Neural cell (in vitro differentiated cells): ENCODE measurements at regions not wholly inside any gene's neighbourhood (a gene's known extent, or its start where the extent isn't known, plus 50 kb on each side); places are given as distances from the start of the nearest gene placed in this dataset.

Experiments used
- H2AFZ ChIP-seq: fragments of 200-600, 300-800 bp; sonication (generic), shearing (Covaris generic); 2 replicates; pipeline ENCODE4 v1.6.0; 2014; ENCODE audit warnings: low read depth, mild to moderate bottlenecking, antibody characterized with exemption, low read length, moderate library complexity
- H3F3A ChIP-seq: fragments of 200-600 bp; shearing (Covaris generic); 2 replicates; pipeline ENCODE4 v1.6.1; 2016; ENCODE audit warnings: mild to moderate bottlenecking, moderate library complexity, mixed read lengths, antibody characterized with exemption, low read length; ENCODE audit not compliant: insufficient read depth, poor library complexity, severe bottlenecking
- H3K27ac ChIP-seq: fragments of 200-600, 300-800 bp; sonication (generic), shearing (Covaris generic); 2 replicates; pipeline ENCODE4 v1.5.1; 2014; ENCODE audit warnings: mild to moderate bottlenecking, low read length, moderate library complexity
- H3K27me3 ChIP-seq: fragments of 300-800, 200-600 bp; sonication (generic), shearing (Covaris generic); 2 replicates; pipeline ENCODE4 v1.6.0; 2014; ENCODE audit warnings: mild to moderate bottlenecking, low read depth, low read length, moderate library complexity; ENCODE audit not compliant: insufficient read depth
- H3K36me3 ChIP-seq: fragments of 300-800, 200-600 bp; sonication (generic), shearing (Covaris generic); 2 replicates; pipeline ENCODE4 v1.5.1; 2014; ENCODE audit warnings: mild to moderate bottlenecking, antibody characterized with exemption, low read length, moderate library complexity; ENCODE audit not compliant: insufficient read depth
- H3K4me2 ChIP-seq: fragments of 300-800, 200-600 bp; sonication (generic), shearing (Covaris generic); 2 replicates; pipeline ENCODE4 v1.6.0; 2014; ENCODE audit warnings: mild to moderate bottlenecking, low read length
- H3K4me3 ChIP-seq: fragments of 300-800, 200-600 bp; sonication (generic), shearing (Covaris generic); 2 replicates; pipeline ENCODE4 v1.5.1; 2014; ENCODE audit warnings: mild to moderate bottlenecking, low read length, moderate library complexity
- H3K79me2 ChIP-seq: fragments of 200-600 bp; shearing (Covaris generic); replicated peaks from 2 replicates; pipeline ENCODE4 v1.6.0; 2014; ENCODE audit warnings: mild to moderate bottlenecking, low read length, moderate library complexity; ENCODE audit not compliant: insufficient read depth
- H3K9ac ChIP-seq: fragments of 300-800, 200-600 bp; sonication (generic), shearing (Covaris generic); 2 replicates; pipeline ENCODE4 v1.6.1; 2016; ENCODE audit warnings: mild to moderate bottlenecking, low read length, mixed read lengths
- H3K9me2 ChIP-seq: fragments of 200-600 bp; shearing (Covaris generic); 2 replicates; pipeline ENCODE4 v1.6.1; 2016; ENCODE audit warnings: mild to moderate bottlenecking, low read length, mixed read lengths; ENCODE audit not compliant: insufficient read depth
- H3K9me3 ChIP-seq: fragments of 200-600, 300-800 bp; sonication (generic), shearing (Covaris generic); 2 replicates; pipeline ENCODE4 v1.6.1; 2016; ENCODE audit warnings: mild to moderate bottlenecking, mixed run types, low read length, moderate library complexity, mixed read lengths
- H4K20me1 ChIP-seq: fragments of 200-600 bp; shearing (Covaris generic); 2 replicates; pipeline ENCODE4 v1.6.1; 2016; ENCODE audit warnings: mild to moderate bottlenecking, mixed run types; ENCODE audit not compliant: insufficient read depth
- EP300 ChIP-seq: fragments of 450-650 bp; conservative IDR thresholded peaks from 2 replicates; pipeline ENCODE4 v1.6.1; 2014; ENCODE audit warnings: antibody characterized with exemption, mild to moderate bottlenecking, moderate library complexity; ENCODE audit not compliant: poor library complexity, severe bottlenecking
- EZH2 ChIP-seq: fragments of 200-600, 300-800 bp; shearing (Covaris generic), sonication (generic); IDR thresholded peaks from 2 replicates; pipeline ENCODE4 v1.6.1; 2014; ENCODE audit warnings: antibody characterized with exemption, low read length, borderline replicate concordance, mild to moderate bottlenecking; ENCODE audit not compliant: insufficient read depth, poor library complexity, severe bottlenecking
- MXI1 ChIP-seq: fragments of 450-650 bp; conservative IDR thresholded peaks from 2 replicates; pipeline ENCODE4 v1.6.1; 2014; ENCODE audit warnings: antibody characterized with exemption, mild to moderate bottlenecking; ENCODE audit not compliant: poor library complexity, severe bottlenecking
- POLR2AphosphoS5 ChIP-seq: IDR thresholded peaks from 2 replicates; pipeline ENCODE4 v1.6.1; 2012
- RAD21 ChIP-seq: fragments of 450-650 bp; conservative IDR thresholded peaks from 2 replicates; pipeline ENCODE4 v1.6.1; 2014; ENCODE audit warnings: antibody characterized with exemption, mild to moderate bottlenecking, moderate library complexity
- REST ChIP-seq: IDR thresholded peaks from 2 replicates; pipeline ENCODE4 v1.6.1; 2012; ENCODE audit warnings: borderline replicate concordance
- SMC3 ChIP-seq: fragments of 450-650 bp; conservative IDR thresholded peaks from 2 replicates; pipeline ENCODE4 v1.6.1; 2014; ENCODE audit warnings: antibody characterized with exemption, mild to moderate bottlenecking, moderate library complexity; ENCODE audit not compliant: poor library complexity
- TAF1 ChIP-seq: IDR thresholded peaks from 2 replicates; pipeline ENCODE4 v1.6.1; 2012; ENCODE audit warnings: low read depth
- TF ChIP-seq, protein P1 (sequence below): fragments of 450-650 bp; IDR thresholded peaks from 2 replicates; pipeline ENCODE4 v1.5.1; 2014; ENCODE audit warnings: antibody characterized with exemption, mild to moderate bottlenecking, moderate library complexity; ENCODE audit not compliant: poor library complexity, severe bottlenecking

DNA sequence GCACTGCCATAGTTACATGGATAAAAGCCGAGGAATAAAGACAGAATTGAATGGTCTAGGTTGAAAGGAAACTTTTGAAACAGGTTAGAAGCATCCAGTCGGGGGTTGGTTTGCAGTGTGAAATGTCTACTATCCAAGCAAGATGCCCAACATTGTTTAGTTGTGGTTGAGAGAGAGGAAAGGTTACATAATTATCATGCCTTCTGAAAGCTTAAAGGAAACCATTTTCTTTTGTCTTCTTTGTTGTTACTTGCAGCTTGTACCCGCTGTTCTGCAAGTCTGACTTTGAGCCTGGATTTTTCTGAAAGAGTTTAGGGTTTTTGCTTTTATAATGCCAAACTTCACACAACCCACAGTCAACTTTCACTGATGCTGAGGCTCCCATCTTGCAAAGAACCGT is 167.9 kb downstream of the AXIN2 start:
- Histone ChIP-seq H3K4me2 (no peak overlapping the region), H4K20me1 (no peaks in the 10 kb centered on the region), H3K9ac (no peak overlapping the region), H3K9me2 (no peaks in the 10 kb centered on the region), H3K36me3 (no peaks in the 10 kb centered on the region), H3K79me2 (no peaks in the 10 kb centered on the region), H3K9me3 (no peaks in the 10 kb centered on the region), H3K27me3 (no peaks in the 10 kb centered on the region), H3F3A (no peaks in the 10 kb centered on the region), H3K27ac (no peak overlapping the region), H3K4me3 (no peak overlapping the region), H2AFZ (no peak overlapping the region)
- TF ChIP-seq TAF1 (no peak), EP300 (no peak), REST (no peak), MXI1 (no peak), RAD21 (no peak), POLR2AphosphoS5 (no peak), SMC3 (no peak), EZH2 (no peak)
- TF ChIP-seq, protein P1, sequence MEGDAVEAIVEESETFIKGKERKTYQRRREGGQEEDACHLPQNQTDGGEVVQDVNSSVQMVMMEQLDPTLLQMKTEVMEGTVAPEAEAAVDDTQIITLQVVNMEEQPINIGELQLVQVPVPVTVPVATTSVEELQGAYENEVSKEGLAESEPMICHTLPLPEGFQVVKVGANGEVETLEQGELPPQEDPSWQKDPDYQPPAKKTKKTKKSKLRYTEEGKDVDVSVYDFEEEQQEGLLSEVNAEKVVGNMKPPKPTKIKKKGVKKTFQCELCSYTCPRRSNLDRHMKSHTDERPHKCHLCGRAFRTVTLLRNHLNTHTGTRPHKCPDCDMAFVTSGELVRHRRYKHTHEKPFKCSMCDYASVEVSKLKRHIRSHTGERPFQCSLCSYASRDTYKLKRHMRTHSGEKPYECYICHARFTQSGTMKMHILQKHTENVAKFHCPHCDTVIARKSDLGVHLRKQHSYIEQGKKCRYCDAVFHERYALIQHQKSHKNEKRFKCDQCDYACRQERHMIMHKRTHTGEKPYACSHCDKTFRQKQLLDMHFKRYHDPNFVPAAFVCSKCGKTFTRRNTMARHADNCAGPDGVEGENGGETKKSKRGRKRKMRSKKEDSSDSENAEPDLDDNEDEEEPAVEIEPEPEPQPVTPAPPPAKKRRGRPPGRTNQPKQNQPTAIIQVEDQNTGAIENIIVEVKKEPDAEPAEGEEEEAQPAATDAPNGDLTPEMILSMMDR = no peak

DNA sequence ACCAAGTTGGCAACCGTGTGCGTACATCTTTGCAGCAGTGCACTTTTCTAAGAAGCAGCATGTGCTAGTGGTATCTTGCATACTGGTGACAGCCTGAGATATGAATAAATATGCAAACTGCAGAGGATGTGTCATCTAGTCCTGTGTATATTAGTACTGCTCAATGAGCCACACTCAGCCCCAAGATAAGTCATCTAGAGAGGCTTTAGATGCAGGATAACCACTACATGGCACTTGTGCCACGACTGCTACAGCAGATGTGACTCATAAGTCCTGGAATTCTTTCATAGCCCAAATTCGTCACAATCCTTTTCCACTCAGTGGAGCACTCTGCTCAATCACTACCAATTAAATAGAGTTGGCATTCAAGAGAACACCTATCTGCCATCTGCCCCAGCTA is 171.5 kb downstream of the AXIN2 start:
- Histone ChIP-seq H4K20me1 (no peaks in the 10 kb centered on the region), H2AFZ (no peak overlapping the region), H3K79me2 (no peaks in the 10 kb centered on the region), H3F3A (no peaks in the 10 kb centered on the region), H3K9me3 (no peaks in the 10 kb centered on the region), H3K4me3 (no peak overlapping the region), H3K27ac (no peak overlapping the region), H3K4me2 (no peak overlapping the region), H3K9ac (no peak overlapping the region), H3K9me2 (no peaks in the 10 kb centered on the region), H3K27me3 (no peaks in the 10 kb centered on the region), H3K36me3 (no peaks in the 10 kb centered on the region)
- TF ChIP-seq TAF1 (no peak), RAD21 (no peak), EP300 (no peak), EZH2 (no peak), MXI1 (no peak), SMC3 (no peak), POLR2AphosphoS5 (no peak)
- TF ChIP-seq, protein P1 = no peak
